AG20443 (cell line): ENCODE measurements at regions not wholly inside any gene's neighbourhood (a gene's known extent, or its start where the extent isn't known, plus 50 kb on each side); places are given as distances from the start of the nearest gene placed in this dataset.
"Not testable (repeated sequence)": the region's sequence is repeated elsewhere in the genome, so short reads cannot be mapped to it uniquely, and the experiment has no call there.

ENCODE experiments used
- DNase-seq: peaks from one replicate; pipeline ENCODE4 v3.0.0; 2012; ENCODE audit warnings: low spot score, mixed read lengths

DNA sequence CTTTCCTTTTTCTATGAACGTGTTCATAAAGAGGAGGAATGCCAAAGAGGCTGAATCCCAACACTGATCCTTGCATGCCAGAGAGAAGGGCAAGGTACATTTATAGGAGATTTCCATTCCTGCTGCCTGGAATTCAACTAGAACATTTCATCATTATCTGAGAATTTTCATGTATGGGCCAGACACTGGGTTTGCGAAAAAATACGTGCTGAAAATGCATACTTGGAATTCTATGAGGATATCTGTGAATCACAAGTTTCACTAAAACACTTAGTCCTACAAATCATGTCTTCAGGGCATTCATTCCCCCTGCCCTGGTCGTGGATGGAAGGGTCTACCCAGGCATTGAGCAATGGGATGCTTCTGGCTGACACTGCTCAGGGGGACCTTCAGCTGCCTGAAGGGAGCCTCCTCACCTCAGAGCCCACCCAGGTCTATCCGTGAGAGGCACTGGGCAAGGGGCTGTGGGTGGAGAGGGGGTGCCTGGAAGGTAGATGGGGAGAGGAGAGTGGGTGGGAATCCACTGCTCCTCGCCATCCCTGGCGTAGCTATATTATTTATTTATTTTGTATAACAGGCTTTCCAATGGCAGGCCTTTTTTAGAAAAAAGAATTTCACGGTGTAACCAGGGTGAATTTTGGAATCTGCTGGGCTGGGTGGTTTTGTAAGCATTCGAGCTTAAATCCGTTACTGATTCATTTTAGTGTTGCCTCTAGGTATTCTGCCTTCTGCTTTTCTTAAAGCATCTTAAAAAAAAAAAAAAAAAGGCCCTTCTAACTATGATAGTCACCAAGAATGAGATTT, 560.6 kb upstream of the ID2 start:
- DNase-seq: no peak

DNA sequence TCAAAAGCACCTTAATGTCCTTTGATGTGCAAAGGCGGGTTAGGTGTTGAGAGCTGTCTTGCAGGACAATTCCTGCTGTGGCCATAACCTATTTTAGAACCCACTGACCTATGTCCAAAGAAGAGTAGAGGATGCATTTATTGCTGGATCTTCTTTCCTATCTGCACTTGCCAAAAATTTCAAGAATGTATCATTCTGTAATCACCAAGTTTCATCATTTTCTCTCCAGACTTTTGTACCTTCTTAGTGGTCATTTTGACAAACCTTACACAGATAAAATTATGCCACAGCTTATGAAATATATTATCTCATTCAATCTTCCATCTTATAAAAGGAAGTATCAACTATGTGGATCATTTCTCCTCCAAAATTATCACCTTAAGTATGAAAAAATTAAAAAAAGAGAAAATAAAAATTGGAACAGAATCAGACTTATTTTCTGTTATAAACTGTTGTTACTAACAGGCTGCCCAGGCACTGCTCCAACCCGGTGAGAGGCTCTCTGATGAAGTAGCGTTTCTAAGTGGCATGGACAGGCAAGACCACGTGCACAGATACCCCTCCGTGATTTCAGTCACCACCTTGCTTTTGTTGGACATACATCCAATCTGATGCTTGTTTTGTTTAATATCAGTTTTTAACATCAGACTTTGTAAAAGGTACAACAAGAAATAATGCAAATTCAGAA, 559.9 kb upstream of the ID2 start:
- peak; percentile 49 for DNase-seq

DNA sequence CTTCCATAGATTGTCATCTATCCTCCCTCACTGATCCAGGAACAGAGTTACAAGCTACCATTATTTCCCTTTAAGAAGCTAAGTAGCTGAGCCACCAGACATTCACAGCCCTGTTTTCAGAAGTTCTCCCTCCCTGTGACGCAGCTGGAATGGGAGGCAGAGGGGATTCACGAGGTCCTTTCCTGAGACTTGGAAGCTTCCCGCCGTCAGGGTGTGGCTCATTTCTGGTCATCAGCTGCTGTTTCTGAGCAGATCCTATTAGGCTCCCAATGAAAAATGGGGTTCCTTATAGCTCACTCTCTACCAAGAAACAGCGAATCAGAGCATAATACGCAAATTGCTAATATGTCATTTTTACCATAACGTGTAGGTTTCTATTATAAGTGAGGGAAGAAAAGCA, 559.3 kb upstream of the ID2 start:
- peak; percentile 21 for DNase-seq

DNA sequence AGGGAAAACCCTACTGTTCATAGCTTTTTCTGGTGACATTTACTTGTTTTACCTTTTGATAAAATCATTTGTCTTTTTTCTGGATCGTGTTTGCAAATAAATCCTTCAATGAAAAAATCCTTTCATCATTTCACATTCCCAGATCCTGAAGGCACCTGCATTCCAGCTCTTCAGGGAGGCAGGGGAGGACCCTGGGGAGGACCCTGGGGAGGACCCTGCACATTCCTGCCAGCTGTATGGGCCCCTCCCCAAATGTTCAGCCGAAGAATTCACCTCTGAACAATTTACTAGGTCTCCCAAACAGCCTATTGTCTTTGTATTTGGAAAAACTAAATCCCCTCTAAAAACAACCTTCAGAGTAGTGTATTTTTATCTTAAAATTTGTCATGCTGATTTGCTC, 558.4 kb upstream of the ID2 start:
- no peak for DNase-seq

DNA sequence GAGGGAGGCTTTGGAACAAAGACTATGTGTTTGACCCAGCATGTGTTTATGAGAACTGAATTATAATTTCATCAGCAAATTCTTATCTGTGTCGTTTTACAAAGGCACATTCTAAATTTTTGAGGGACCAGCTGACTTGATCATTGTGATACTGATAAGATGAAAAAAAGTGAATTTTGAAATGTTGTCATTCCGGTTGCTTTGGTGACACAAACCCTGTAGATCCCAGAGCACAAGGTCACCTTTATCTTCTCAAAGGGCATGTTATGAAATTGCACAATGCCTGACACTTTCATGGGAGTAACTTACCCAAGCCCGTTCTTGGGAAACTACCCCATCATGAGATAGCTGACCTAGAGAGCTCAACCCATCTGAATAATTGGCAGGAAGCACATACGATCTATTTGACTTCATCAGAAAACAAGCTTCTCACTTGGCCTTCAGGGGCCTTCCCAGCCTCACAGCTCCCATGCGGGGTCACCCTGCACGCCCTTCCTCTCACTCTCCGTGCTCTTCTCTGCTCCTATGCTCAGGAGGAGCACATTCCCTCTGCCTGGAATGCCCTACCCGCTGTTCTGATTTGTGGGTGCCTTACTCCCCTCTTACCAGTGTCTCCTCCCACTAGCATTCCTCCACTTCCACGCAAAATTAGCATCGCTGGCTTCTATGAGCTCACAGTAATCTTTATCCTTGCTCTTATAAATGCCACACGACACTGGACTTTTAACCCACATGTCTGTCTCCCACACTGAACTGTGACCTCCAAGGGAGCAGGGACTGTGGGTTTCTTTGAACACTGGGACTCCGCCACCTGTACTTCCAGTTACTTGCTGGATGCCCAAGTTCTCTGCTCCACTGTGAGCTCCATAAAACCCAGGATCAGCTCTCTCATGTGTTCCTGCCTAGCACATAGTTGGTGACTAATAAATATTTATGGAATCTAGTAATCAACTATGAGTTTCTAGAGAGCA, 555.8 kb upstream of the ID2 start:
- no peak for DNase-seq

DNA sequence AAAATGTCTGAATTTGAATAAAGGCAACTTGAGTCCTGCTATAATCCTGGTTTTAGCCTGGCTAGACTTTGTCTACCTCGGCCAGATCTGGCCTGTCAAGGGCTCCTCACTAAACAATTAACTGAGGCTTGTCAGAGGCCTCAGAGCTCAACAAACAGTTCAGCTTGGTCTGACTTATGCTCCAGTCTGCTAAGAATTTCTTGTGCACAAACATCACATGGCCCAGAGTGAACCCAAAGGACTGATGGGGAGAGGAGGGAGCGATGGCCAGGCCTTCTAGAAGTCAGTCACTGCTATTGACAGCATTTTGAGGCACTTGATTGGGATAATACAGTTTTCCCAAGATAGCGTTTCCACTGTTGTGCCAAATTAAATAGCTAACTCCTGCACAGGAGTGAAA, 555.1 kb upstream of the ID2 start:
- no peak for DNase-seq

DNA sequence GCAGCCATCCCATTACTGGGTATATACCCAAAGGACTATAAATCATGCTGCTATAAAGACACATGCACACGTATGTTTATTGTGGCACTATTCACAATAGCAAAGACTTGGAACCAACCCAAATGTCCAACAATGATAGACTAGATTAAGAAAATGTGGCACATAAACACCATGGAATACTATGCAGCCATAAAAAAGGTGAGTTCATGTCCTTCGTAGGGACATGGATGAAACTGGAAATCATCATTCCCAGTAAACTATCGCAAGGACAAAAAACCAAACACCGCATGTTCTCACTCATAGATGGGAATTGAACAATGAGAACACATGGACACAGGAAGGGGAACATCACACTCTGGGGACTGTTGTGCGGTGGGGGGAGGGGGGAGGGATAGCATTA, 550.4 kb upstream of the ID2 start:
- DNase-seq: not testable (repeated sequence)

DNA sequence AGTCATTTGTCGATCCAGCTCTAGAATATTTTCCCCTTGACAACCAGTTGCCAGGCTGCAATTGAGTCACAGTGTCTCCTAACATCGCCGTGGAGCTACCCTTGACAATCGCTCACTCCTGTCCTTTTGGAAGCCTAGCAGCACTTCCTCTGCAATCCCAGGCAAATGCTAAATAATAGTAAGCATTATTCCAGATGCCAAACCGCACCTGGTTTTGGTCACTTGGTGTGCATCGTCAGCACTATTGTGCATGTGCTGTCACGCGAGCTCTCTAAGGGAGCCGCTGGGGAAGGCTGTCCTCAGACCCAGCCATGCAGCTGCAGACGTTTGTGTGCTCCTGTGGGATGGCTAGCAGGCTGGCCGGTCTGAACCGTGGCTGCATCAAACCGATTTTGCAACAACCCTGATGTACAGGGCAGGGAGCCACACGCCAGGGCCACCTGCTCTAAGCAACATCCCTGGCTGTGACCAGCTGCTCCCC, 549.5 kb upstream of the ID2 start:
- DNase-seq: peak; percentile 38

DNA sequence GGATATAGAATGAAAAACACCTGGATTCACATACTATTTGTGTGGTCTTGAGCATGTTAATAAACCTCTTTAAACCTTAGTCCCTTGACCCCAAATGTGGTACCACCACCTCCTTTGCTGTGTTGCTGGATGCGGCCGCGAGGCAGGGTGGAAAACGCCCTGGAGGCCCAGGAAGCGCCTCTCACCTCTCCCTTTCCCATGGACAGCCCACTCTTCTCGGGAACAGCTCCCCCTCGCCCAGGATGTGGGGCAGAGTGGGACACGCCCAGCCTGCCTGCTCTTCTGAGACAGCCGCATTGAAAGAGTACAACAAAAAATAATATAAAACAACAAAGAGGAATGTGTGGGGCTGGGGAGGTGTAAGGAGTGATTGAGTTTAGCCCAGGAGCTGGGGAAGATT, 549.0 kb upstream of the ID2 start:
- DNase-seq: no peak

DNA sequence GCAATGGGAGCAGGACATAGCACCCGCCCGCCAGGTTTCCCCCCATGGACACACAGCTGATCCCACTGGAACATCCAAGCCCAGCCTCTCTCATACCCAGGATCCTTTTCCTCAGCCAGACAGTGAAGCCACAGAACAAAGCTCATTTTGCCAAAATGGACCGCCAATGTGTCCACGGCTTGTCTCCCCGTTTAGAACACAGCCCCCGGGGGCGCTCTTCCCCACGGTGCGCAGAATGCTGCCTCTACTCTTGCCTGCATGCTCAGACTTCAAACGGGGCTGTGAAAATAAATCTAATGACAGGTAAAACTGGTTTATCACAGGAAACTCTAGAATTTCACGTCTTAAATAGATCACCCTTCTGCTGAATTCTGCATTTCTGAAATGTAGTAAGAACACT, 548.5 kb upstream of the ID2 start:
- DNase-seq: no peak

DNA sequence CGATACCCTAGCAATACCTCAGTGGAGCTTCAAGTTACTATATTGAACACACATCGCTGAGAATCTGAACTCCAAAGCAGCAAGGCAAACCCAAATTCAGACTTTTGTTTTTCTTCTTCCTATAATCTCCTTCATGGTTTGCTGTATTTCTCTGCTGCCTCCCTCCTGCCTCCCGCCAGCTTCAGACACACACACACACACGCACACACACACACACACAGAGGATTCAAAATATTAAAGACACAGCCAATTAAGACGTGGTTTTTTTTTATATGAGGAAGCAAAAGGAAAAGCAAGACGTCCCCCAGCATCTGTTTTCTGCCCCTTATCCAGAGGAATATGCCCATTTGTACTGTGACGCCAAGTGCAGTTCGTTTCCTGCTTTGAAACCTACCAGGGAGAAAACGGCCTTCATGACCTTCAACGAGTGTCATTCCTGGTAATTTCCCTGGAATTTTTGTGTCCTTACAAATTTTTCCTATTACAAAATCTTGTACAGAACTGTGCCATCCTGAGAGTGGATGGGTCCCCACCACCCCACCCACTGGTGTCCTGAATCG, 547.9 kb upstream of the ID2 start:
- no peak for DNase-seq

DNA sequence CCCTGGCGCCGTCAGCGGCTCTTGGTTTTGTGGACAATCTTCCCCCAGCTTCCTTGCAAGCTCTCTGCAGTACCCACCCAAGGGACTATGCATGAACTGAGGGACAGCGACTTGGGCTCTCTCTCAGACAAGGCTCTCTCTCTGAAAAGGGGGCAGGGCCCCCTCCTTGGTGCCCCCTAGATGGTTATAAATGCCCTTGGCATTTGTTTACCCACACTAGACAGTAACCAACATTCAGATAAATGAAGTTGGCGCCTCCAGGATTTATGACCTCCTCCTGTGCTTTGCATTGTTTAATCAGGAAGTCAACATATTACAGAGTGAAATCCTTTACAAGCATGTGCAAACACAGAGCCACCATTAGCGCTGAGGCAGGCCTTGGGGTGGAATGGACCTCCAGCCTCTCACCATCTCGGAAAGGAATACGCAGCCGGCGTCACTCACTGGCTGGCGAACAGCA, 547.4 kb upstream of the ID2 start:
- no peak for DNase-seq

DNA sequence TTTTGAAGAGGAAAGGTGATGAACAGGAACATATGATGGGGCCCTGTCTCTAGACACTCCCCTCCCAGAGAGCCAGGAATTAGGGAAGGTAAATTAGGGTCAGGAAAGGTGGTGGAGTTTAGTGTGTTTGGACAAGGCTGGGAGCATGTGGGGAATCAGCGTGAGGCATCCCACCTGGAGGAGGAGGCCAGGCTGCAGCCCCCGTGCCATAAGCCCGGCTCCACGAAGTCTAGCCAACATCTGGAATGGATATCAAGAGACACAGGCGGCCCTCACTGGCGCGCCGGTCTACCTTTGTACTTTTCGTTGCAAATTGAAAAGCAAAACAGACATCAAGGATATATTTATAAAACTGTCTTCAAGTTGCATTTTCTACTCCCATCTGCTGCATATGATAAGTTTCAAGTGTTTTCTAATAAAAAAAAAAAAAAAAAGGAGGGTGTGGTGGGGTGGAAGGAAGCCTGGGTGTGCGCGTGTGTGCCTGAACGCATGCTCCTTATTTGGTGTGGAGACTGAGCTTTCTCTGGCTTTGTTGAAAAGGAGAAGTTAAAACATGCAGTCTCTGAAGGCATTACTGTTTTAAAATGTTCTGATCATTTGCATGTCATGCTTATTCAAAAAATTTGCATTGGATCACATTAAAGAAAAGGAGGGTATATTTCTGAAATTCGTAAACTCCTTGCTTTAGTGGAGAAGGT, 546.7 kb upstream of the ID2 start:
- no peak for DNase-seq

DNA sequence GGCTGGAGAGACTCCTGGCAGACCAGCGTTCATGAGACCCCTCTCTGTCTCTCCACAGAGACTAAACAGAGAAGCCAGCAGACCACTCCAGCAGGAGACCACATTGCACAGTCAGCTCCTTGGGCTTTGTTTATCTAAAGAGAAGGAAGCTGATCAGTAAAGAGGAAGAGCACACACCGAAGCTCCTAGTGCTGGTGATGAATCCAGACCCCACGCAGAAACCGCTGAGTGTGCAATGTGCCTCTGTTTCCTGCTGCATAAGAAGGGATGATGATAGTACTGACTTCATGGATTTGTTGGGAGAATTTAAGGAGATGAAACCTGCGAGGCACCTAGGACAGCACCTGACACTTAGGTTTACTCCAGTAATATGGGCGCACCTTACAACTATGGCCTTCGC, 544.1 kb upstream of the ID2 start:
- DNase-seq: no peak

DNA sequence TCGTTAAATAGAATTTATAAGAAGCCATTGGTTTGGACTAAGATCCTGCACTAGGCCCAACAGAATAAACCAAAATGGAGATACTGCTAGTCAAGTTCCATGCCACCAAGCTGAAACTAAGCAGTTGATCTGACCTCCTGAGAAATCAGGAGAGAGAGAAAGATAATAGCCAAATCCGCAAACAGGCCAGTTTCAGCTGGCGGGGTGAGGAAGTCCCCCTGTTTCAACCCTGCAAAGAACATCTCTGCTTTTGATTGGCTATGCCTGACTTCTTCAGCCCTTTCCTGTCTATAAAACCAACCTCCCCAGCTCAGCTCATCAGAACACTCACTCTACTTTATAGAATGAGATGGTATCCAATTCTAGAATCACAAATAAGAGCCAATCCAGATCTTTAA, 543.3 kb upstream of the ID2 start:
- DNase-seq: no peak

DNA sequence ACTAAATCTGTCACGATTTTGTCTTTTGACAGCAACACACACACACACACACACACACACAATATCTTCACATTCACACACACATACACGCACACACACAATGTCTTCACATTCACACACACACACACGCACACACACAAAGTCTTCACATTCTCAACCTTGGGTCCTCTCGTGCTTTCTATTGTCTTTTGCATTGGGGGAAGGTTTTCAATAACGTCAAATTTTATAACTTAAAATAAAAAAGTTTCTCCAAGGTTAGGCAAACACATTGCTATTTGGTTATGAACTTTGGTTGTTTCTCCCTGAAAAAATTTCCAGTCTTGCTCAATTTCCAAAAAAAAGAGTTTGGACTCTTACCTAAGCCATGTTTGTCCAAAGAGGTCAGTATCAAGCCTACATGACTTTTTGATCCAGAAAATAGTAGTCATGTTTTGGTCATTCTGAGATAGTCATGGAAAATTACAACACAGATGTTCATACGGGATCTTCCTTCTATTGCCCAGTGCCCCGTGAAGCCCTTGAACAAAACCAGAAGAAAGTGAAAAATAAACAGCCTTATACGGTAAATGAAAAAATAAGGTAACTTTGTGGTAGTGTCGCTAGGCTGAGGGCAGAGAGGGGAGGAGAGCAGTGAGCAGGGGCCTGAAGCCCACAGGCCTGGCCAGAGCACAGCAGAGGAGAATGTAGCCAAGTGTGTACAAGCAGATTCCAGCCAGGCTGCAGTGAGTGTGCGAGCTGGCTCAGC, 542.8 kb upstream of the ID2 start:
- DNase-seq: peak; percentile 85

DNA sequence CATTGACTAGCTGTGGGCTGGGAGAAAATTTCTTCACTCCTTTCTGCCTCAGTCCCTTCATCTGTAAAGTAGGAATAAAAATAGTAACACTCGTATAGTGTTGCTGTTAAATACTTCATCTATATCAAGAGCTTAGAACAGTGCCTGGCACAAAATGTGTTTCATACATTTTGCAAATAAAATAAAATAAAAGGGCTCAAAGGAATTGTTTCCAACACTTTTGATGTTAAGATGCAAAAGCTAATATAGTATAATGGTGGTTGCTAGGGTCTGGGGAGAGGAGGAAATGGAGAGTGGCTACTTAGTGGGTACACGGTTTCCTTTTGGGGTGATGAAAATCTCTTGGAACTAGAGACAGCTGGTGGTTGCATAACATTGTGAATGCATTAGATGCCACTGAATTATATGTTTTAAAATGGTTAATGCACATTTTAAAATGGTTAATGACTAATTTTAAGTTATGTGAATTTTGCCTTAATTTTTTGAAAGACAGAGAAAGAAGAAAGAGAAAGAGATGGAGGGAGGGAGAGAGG, 542.1 kb upstream of the ID2 start:
- DNase-seq: no peak

DNA sequence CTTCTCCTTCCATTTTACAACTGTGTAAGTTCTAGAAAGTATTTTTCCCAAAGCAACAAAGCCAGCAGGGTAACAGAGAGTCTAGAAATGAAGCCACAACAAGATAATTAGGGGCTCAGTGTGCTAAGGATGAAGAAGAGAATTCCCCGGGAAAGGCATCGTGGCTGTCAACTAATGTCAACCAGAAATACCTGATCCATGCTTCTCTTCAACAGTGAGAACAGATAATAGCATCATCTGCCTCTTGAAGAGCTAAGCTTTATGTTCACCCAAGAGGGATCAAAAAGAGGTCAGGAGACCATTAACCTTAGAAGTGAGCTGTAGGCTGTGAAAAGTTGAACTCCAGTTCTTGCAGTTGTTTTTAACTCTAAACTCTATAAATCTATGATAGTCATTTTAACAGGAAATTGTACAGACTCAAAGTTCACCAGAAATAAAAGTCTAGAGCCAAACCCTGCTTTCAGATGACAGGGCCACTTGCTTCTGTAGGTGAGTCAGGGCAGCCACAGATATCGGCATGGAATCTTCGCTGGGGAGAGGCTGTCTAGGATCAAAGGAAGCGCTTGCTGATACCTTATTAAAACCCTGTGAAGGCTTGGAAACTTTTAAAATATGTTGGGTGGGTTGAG, 540.7 kb upstream of the ID2 start:
- DNase-seq: no peak

DNA sequence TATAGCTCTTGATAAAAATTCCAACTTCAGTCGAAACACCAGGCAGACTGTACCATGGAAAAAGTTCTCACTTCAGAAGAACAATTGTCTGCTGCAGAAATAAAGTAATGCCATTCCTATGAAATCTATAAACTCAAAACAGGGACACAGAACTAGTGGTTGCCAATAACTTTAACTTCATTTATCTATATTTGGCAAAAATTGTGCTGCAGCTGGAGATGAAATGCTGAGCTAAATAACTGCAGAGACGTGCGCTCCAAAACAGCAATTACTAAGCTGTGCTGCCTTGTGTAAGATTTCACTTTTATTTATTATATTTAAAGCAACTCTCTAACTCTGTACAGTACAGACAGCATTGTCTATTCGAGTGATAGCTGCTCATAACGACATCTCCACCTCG, 540.1 kb upstream of the ID2 start:
- DNase-seq: no peak

DNA sequence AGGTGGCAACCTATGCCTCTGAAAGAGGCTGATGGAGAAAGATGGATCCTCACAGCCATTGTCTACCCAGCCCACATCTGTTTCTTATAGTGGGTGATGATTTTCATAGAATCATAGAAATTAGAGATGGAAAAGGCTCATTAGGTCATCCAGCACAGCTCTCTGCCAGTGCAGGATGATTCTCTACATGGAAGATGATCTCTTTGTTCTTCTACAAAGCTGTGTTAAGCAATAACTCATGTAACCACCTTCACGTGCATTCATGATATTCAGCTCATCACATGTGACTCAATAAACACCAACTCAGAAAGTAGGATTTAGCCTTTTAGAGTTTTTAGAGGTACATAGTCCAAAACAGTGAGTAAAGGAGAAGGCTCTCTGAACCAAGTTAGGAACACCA, 539.4 kb upstream of the ID2 start:
- no peak for DNase-seq
